ENCODE measurements at regions not wholly inside any gene's neighbourhood (a gene's known extent, or its start where the extent isn't known, plus 50 kb on each side); places are given as distances from the start of the nearest gene placed in this dataset.
"Not testable (repeated sequence)": the region's sequence is repeated elsewhere in the genome, so short reads cannot be mapped to it uniquely, and the experiment has no call there.

DNA sequence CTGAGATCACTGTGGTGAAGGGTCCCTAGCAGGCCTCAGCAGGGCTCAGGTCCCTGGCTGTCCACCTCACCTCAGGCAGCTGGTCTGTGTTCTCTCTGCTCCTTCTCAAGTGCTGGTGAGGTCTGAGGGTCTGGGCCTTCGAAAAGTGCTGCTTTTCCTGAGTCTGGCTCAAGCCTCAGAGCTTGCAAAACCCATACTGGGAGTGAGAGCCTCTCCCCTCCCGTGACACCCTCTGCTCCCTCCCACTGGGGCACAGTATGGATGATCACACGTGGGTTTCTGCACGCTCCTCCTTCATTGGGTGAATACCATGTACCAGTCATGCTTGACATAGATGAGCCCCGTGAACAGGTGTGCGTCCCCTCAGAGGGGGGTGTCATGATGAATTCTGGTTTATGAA, 73.3 kb upstream of the WASF3 start:
- DNase-seq, result no peak

DNA sequence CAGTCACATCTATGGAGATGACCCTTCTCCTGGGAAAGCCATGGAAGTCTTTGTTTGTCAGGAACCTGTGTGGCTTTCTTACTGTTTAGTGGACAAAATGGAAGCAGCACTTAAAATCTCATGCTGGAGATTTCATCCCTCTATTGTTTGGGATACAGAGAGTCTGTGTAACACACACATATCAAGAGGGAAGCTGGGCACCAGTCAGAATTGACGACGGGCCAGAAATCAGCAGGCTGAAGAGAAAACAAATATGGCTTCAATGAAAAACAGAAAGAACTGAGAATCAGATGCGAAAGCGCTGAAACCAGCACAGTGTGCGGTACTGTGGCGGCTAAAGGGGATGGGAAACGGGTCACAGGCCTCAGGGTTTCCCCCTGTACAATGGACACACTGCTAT, 72.2 kb upstream of the WASF3 start:
- DNase-seq, result no peak

DNA sequence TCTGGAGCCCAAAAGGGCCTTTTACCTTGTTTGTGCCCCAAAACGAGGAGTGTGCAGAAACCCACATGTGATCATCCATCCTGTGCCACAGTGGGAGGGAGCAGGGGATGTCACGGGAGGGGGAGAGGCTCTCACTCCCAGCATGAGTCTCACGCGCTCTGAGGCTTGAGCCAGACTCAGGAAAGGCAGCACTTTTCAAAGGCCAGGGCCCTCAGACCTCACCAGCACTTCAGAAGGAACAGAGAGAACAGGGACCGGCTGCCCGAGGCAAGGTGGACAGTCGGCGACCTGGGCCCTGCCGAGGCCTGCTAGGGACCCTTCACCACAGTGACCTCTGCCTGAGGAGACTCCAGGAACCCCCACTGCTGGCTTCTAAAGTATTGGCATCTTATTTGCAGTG, 71.7 kb upstream of the WASF3 start:
- DNase-seq, result no peak

DNA sequence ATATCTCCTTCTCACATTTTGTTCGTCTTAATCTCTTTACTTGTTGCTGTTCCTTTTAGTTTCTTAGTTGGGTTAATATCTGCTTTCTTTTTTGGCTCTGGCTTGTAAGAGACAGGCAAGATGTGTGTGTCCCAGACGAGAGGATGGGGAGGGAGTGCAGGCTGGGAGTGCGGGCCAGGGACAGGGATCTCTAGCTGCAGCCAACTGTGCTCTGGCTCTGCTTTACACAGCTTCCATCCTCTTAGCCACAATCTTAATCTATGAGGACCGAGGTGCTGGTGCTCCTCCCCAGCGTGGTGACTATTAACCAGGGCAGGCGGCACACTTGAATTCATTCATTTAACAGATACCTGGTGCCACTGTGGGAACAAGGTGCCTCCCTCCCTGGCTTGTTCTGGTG, 70.9 kb upstream of the WASF3 start:
- DNase-seq, result no peak

DNA sequence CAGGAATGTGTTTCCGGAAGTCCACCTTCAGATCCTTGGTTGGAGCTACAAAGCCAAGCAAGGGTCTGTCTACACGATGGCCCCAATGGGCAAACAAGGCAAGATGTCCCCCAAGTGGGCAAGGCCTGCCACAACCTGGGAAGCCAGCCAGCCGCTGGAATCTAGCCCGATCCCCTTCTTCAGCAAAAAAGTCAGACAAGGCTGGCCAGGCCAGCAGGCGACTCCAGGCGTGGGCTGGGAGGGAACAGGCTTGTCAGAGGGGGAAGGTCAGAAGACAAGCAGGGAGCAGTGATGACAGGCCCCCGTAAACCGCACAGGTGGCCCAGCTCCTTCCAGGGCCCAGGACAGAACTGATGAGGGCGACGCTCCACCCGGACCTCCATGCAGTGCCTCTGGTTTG, 69.7 kb upstream of the WASF3 start:
- no peak for DNase-seq

DNA sequence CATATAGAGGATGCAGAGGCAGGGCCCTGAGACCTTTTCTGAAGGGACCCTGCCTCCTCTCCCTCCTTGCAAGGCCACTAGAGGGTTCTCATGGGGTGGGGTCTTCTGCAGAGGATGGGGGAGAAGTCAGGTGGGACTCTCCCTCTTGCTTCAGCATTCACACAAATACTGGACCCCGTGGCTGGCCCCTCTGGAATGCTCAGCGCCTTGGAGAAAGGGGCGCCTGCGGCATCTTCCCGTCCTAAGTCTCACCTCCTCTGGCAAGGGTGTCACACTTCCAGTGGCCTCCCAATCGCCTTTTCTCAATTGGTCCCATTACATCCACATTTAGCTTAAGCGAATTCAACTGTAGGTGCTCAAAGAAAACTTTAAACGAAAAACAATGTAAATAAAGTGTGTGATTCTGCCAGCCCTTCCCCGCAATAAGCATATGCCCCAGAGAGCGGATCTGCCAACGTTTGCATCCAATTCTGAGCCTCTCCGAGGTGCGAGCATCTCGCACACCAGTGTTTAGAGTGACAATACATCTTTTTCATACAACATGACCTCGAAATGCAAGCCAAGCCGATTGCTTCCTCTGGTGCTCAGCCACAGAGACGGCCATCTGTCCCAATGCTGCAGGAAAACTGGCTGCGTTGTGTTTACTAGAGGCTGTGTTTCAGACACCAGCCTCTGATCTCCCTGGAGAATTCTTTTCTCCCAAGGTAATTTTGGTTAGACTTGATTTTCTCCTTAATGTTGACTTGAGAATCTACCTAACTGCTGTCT, 69.1 kb upstream of the WASF3 start:
- no peak for DNase-seq

DNA sequence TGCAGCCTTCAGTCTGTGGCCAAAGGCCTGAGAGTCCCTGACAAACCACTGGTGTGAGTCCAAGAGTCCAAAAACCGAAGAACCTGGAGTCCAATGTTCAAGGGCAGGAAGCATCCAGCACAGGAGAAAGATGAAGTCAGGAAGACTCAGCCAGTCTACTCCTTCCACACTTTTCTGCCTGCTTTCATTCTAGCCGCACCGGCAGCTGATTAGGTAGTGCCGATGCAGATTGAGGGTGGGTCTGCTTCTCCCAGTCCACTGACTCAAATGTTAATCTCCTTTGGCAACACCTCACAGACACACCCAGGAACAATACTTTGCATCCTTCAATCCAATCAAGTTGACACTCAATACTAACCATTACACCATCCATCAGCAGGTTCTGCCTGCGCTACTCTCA, 65.2 kb upstream of the WASF3 start:
- not testable (repeated sequence) for DNase-seq

DNA sequence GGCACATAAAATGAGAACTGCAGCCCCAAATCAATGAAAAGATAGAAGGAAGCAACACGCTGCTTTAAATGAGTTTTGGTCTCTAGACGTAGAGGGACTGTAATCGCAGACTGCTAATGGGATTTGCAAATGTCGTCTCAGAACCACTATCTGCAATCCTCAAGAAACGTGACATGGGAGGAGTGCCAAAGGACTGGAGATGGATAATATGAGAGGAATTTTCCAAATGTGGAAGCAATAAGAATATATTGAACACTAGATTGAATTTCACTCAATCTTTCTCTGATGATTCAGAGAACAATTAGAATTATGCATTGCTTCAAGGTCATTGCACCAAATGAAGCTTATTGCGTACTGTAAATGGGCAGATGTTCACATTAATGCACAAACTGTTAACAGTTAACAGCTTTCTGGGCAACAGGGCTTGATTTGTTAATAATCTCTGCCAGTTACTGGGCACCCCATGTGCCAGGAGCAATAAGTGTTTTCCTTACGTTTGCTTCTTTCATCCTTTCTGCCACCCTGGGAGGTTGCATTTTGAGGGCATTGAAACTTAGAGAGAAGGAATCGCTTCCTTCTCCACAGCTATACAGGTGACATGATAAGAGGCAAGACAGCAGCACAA, 62.8 kb upstream of the WASF3 start:
- no peak for DNase-seq

DNA sequence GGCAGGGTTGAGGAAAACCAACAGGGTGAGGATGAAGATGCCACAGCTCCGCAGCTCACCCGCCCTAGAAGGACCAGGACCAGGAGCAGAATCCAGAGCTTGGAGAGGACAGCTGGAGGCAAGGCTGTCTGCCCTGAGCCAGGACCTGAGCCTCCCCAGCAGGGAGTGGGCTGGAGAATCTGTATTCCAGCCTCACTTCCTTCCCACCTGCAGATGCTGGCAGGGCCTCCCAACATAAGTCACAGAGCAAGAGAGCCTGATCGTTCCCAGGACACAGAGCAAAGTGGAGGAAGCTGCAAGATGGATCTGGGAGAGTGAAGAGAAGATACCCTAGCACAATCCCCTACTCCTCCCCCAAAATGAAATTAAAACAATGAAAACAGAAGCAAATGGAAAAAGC, 61.7 kb upstream of the WASF3 start:
- DNase-seq, result no peak

DNA sequence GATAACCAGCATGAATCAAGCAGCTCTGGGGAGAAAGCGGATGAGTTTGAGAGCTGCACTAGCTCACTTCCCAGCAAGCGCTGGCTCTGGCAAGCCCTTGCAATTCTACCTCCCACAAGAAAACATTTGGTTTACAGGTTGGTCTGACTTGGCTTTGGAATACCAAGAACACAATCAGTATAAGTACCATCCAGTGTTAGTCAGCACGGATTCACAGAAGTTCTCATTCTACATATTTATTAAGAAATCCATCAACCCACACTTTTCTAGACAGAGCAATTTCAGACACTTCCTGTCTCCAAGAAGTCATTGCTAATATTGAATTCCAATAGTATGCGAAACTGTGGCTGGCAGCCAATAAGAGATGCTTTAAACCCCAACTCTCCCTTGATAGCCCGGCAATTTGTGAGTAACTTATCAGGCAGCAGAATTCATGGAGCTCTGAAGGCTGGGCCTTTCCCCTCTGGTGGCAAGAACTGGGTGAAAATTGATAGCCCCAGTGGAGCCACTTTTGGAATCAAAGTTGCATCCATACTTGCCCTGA, 59.4 kb upstream of the WASF3 start:
- no peak for DNase-seq

DNA sequence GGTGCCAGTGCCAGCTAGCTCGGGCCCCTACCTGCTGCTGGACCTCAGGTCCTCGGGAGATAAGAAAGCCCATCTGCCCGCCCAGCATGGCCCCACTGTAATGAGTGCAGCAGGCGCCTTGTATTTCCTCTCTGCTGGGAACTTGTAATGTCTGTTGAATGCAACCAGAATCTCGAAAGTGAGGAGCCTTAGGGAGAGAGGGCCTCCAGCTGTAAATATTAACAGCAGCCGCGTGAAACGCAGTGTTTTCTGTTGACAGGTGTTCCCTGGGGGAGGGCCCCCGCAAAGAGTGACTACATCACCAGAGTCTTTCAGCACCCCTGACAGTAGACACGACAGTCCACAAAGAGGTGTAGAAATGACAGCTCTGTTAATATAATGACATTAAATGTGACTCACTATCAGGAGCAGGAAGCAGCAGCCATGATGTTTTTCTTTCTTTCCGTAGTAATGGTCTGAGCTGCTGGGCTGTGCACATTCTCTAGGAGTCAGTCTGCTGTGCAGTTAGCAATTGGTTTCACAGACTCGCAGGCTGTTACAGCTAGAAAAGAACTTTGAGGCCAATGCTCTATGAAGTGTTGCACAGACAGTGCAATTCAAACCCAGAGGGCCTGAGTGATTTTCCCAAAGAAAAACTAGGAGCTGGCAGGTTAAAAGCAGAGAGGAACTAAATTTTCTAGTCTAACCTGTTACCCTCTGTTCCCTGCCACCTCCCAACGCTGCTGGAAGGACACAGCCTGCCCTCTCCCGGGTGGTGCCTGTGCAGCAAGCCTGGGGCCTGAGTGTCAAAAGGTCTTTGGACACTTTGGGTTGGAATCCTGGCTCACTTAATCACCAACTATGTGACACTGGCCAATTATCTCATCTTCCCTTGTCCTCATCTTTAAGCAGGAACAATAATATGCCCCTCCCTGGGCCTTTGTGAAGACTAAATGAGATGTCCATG, 58.6 kb upstream of the WASF3 start:
- DNase-seq, result no peak

DNA sequence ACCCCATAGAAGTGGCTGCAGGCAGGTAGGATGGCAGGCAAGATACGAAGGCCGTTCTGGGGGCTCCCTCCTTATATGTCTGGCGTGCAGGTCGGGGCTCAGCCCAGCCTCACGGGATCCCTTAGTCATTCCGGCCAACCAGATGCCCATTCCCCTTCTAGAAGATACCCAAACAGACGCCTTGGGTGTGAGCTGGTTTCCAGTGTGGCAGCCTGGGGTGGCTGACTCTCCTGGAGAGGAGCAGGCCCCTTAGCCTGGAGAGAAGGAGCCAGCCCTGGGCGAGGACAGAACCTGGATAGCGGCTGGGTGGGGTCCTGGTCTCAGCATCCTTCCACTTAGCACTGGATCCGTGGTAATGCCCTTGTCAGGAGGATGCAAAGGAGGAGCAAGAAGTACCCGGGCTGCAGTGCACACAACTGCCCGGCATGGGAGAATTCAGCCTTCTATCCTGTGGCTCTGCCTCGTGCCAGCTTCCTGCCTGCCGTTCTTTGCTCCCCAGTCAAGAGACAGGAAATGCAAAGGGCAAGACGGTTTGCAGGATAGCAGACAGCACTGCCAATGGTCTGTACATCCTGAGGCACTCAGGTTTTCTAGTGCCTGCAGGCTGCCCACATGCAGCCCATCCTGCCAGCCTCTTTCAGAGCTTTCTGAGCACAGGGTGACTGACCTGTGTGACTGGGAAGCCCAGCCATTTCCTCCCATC, 56.7 kb upstream of the WASF3 start:
- no peak for DNase-seq

DNA sequence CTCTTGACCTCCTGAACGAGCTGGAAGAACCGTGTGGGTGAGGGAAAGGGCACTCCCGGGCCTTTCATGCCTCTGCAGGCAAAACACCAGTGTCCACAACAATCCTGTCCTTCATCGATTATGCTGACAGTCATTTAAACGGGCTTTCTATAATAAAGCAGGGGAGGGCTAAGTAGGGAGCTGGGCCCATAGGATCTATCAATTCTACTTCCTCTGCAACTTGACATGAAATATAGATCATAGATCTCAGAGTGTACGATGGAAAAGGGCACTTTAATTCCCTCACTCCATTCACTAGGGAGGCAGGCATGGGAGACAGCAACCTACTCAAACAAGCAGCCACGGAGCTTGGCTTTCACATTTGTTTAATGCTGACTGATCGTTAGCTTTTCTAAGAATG, 55.8 kb upstream of the WASF3 start:
- DNase-seq, result no peak

DNA sequence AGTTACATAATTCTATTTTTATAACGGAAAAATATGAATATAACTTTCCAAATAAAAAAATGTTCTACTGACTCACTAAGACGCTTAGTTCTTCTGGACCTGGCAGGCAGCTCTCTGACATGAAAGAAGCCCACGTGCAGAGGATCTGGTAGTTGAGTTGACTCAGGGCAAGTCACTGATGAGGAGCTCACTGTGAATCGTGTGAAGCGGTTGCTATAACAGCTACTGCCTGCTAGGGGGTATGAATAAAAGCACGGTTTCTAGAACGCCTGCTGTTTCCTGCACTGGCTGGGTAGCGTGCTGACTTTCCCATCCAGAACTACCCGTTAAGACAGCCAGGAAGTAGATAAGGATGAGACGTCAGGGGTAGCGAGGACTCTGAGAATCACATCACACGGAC, 54.7 kb upstream of the WASF3 start:
- DNase-seq, result no peak

DNA sequence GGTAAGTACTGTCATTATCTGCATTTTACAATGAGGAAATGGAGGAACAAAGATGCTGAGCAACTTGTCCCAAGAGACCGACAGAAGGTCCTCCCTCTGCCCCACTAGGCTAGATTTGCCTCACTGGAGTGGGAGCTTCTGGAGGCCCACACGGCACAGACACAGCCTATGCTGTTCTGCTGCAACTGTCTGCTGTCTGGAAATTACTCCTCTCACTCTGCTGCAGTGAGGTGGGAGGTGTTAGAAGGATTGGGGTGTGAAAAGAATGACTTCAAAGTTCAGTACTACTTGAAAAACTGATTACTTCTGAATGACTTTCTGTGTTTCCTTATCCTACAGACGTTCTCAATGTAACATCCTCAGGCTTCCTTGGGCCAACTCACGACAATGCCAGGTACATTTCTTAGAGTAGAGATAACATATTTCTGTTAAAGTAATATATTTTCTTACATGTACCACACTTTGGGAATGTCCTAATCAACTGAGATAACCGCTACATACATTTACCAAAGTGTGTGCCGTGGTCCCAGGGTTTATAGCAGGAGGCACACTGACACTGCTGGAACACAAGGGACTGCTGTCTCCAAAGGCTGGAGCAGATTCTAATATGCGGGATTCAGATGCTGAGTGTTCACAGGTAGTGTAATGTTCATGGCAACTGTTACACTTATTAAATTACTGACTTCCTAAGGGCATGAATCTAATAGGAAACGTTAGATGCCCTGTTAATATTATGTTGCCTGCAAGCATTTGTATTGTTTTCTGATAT, 53.5 kb upstream of the WASF3 start:
- DNase-seq, result no peak

Measured in activated T-cell treated with anti-CD3 and anti-CD28 coated beads, Interleukin-2, amount 50 U/mL, for 1 hour (primary cell).